Adrenal gland (tissue), 5 donors: ENCODE measurements at regions not wholly inside any gene's neighbourhood (a gene's known extent, or its start where the extent isn't known, plus 50 kb on each side); places are given as distances from the start of the nearest gene placed in this dataset.

ENCODE experiments used
- POLR2A ChIP-seq, 2 donors: fragments of 450-650 bp; IDR thresholded peaks; one replicate each; pipeline ENCODE4 v1.6.1; 2017; ENCODE audit warnings: antibody characterized with exemption in 2 of 2, mild to moderate bottlenecking in 2 of 2, moderate library complexity in 1 of 2
- TF ChIP-seq, protein P1 (sequence below), 6 experiments: fragments of 450-650 bp in 4 of 6; fragments of 200-600 bp in 2 of 6; sonication (generic) in 1 of 6; IDR thresholded peaks; 1 replicate in 5 of 6; 2 replicates in 1 of 6; pipeline versions ENCODE4 v1.5.1 to v1.8.0; 2016 to 2021; ENCODE audit warnings: antibody characterized with exemption in 6 of 6, mild to moderate bottlenecking in 2 of 6, moderate library complexity in 1 of 6
- donor health status: DM: no; HTN: no; CAD: no.

DNA sequence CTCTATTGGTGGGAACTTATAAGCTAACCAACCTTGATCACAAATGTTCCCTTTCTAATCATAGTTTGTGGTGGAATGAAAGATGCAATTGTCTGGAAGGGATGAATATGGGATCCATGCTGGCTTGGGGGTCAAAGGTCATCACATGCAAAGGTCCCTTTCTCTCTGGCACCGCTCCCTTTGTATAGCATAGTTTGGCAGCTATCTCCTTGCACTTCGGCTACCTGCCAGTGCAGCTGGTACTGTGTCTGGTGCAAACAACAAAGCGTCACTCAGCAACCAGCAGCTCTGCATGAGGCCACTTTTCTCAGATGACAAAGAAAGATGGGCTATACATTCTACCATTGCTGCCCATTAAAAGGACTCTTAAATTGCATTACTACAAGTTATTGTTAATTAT is 188.2 kb upstream of the NFIA start:
- TF ChIP-seq, protein P1, sequence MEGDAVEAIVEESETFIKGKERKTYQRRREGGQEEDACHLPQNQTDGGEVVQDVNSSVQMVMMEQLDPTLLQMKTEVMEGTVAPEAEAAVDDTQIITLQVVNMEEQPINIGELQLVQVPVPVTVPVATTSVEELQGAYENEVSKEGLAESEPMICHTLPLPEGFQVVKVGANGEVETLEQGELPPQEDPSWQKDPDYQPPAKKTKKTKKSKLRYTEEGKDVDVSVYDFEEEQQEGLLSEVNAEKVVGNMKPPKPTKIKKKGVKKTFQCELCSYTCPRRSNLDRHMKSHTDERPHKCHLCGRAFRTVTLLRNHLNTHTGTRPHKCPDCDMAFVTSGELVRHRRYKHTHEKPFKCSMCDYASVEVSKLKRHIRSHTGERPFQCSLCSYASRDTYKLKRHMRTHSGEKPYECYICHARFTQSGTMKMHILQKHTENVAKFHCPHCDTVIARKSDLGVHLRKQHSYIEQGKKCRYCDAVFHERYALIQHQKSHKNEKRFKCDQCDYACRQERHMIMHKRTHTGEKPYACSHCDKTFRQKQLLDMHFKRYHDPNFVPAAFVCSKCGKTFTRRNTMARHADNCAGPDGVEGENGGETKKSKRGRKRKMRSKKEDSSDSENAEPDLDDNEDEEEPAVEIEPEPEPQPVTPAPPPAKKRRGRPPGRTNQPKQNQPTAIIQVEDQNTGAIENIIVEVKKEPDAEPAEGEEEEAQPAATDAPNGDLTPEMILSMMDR (IDR thresholded peaks at IDR 0.05) = no peak
- TF ChIP-seq POLR2A (IDR thresholded peaks at IDR 0.05) = no peak
